ENCODE measurements at regions not wholly inside any gene's neighbourhood (a gene's known extent, or its start where the extent isn't known, plus 50 kb on each side); places are given as distances from the start of the nearest gene placed in this dataset.

GRCh38 chr18:37694516-37694915, 128.9 kb upstream of the CELF4 start:
- DNase-seq (ENCODE audit: low read depth in 2 of 2), result no peak

DNA sequence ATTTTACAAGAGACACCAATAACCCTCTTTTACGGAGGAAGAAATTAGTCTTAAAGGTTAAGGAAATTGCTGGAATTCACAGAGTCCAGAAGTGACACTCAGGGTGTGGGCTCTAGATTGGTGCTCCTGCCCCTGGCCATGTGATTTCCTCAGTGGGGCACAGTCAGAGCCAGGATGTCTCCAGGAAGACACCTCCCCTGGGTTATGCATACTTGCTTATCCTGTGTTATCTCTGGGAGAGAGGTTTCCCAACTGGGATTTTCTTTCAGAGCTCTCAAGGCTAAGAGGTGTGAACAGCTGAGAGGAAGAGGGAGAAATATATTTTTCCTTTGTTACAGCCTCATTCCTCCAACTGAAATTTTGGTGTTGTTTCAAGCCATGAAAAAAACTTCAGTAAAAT, 125.6 kb upstream of the CELF4 start:
- no peak for DNase-seq (ENCODE audit: low read depth in 2 of 2)

DNA sequence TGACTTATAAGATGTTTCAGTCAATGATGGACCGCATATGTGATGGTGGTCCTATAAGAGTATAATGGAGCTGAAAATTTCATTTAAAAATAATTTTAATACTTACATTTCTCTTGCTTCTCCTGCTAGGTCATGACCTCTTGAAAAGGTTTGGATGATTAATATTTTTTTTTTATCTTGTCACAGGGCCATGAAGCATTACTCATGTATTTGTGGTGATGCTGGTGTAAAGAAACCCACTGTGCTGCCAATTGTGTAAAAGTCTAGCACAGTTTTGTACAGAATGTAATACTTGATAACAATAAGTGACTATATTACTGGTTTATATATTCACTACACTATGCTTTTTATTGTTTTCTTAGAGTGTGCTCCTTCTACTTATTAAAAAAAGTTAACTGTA, 124.2 kb upstream of the CELF4 start:
- DNase-seq (ENCODE audit: low read depth in 2 of 2), result no peak

DNA sequence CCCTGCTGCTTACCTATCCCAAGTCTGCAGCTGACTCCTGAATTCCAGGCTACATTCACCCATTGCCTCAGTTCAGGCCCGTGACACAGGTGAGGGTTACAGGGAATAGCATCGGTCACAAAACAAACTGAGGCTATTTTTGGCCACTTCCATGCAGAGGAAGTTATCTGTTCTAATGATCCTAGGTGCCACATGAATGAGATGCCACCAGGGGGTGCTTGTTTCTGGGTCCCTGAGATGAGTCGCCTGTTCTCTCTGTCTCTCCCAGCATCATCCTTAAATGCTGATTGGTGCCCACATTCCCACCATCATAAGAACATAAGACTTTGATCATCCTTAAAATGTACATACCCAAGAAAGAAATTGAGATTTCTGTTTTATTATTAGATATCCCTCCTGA, 119.0 kb upstream of the CELF4 start:
- no peak for DNase-seq (ENCODE audit: low read depth in 2 of 2)

DNA sequence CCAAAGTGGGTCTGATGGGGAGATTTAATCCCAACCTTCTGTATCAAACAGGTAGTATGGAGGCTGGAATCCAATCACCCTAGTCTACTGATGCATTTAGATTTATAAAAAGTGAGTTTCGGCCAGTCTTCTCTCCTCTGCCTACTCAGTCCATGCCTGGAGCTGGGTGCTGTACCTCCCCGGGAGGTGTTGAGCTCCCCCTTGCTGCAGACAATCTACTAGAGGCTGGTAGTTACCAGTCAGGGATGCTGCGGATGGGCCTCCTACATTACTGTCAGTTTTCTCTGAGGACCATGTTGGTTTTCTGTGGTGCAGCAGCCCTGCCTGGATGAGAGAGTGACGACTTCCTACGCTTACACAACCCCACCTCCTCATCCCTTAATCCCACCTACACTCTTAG, 118.6 kb upstream of the CELF4 start:
- no peak for DNase-seq (ENCODE audit: low read depth in 2 of 2)

GRCh38 chr18:37680911-37681310, 115.3 kb upstream of the CELF4 start:
- DNase-seq (ENCODE audit: low read depth in 2 of 2), result no peak

- DNase-seq (ENCODE audit: low read depth in 2 of 2), result no peak
Measured at GRCh38 chr18:37676276-37676675, 110.7 kb upstream of the CELF4 start.

DNA sequence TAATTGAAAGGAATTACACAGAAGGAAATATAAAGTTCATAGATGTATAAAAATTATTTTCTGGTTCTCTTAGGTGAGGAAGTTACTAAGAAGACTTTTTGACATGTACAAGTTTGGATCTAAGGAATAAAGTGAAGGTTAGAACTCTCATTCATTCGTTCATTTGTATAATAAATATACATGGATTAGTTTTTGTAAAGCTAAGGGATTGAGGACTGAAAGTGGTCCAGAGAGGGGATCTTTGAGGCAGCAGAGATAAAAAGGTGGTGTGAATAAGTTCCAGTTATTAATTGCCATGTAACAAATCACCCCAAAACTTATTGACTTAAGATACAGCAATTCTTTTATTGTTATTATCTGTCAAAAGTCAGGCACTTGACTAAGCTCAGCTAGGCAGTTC, 110.1 kb upstream of the CELF4 start:
- DNase-seq (ENCODE audit: low read depth in 2 of 2), result no peak

DNA sequence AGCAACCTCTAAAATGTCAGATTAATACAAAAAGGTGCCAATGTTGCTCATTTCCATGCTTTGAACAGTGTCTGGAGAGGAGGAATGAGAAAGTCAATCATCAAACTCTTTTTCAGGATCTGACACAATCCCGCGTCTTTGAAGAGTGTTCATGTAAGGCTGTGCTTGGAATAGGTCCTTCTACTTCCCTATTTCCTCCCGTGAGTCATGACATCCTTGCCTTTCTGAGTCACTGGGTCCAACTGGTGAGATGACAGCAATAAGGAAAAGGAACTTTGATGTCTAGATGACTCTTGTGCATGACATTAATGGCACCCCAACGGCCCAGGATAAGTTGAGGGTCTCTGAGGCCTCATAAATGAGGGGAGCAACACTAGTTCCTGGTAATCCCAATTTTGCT, 109.0 kb upstream of the CELF4 start:
- no peak for DNase-seq (ENCODE audit: low read depth in 2 of 2)

DNA sequence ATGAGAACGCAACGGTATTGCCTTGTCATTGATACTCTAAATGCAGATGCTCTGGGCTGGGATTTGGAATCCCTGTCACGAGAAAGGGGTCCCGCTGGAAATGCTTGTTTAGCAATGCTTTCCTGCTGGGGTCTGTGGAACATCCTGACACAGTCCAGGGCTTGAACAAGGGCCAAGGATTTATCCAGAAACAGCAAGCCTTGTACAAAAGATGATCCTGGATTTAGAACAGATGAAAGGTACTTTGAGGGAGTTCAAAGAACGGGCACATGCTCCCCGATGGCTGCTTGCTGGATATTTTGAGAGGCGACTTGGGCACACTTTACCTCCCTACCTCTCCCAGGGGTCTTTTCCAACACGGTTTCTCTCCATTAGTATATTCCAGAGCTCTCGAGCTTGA, 108.1 kb upstream of the CELF4 start:
- DNase-seq (ENCODE audit: low read depth in 2 of 2), result no peak

DNA sequence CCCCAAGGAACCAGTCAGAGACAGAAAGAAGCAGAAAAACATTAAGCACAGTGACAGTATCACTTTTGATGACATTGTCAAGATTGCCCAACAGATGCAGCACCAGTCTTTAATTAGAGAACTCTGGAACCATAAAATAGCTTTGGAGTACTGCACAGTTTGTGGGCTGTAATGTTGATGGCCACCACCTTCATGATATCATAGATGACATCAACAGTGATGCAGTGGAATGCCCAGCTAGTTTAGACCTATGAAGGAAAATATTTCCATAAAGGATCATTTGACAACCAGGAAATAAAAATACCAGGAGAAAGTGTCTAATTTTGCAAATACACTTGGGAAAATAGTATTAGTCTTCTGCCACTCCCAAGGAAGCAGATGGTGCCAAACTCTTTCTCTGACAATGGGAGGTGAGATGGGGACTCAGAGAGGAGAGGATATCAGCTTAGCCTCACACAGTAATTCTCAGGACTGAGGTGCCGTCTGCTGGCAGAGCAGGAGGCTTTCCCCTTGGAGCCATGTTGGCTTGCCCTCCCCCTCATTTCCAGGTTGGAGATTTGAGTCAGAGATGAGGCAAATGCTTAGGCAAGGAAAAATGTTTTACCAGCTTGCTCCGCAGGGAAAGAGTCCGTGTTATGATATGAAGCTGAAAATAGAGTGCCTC, 107.5 kb upstream of the CELF4 start:
- no peak for DNase-seq (ENCODE audit: low read depth in 2 of 2)

DNA sequence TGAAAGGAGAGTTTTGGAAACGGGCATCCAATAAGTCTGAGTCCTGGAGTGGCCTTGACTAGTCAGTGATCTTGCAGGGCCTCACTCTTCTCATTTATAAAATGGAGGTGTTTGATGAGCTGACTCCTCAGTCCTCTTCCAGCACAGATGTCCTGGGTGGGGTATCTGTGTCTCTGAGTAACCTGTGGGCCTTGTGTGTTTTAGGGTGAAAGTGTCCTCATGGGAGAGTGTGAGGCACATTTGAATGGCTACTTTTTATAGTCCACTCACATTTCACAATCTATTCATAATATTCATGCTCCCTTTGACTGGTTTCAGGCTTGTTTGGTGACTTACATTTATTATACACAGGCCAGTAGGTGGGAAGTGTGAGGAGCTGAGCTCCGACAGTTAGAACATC, 106.4 kb upstream of the CELF4 start:
- DNase-seq (ENCODE audit: low read depth in 2 of 2), result no peak

GRCh38 chr18:37671530-37671929, 105.9 kb upstream of the CELF4 start:
- DNase-seq (ENCODE audit: low read depth in 2 of 2), result no peak

- DNase-seq (ENCODE audit: low read depth in 2 of 2), result no peak
Measured at GRCh38 chr18:37671119-37671518, 105.5 kb upstream of the CELF4 start.

- no peak for DNase-seq (ENCODE audit: low read depth in 2 of 2)
Measured at GRCh38 chr18:37669991-37670534, 104.5 kb upstream of the CELF4 start.

- DNase-seq (ENCODE audit: low read depth in 2 of 2), result no peak
Measured at GRCh38 chr18:37668971-37669747, 103.6 kb upstream of the CELF4 start.

- no peak for DNase-seq (ENCODE audit: low read depth in 2 of 2)
Measured at GRCh38 chr18:37667836-37668235, 102.2 kb upstream of the CELF4 start.

DNA sequence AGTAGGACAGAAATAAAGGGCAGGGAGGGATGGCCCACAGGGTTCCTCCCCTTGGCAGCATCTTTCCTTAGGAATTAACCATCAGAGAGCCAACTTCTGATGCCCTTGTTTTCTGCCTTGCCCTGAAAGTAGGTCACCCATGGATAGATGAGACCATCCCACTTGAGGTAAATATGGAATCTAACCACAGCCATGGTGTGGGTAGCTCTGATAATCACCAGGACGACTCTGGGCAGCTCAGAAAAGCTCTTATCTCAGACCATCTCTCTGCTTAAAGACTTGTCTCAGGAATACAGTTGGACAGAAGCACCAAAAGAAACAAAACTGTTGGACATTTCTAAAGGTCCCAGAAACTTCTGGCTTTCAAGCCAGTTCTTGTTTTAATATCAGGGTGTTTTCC, 101.4 kb upstream of the CELF4 start:
- no peak for DNase-seq (ENCODE audit: low read depth in 2 of 2)

- no peak for DNase-seq (ENCODE audit: low read depth in 2 of 2)
Measured at GRCh38 chr18:37666451-37666850, 100.9 kb upstream of the CELF4 start.

DNA sequence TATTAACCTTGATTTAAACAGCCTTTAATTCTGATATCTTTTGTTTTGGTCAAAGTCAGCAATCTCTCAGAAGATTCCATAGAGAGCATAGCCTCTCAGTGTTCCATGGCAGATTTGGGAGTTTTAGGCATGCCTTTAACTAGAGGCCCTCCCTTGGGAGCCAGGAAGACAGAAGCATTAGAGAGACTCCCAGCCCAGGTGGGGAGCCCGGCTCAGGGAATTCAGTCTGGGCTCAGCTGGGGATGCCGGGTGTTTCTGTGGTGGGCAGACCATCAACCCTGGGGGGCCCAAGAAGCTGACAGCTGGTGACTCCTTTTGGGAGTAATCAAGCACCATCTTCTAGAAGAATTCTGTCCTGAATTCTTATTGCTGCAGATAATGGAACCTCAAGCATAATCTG, 99.7 kb upstream of the CELF4 start:
- DNase-seq (ENCODE audit: low read depth in 2 of 2), result no peak

GRCh38 chr18:37663446-37663845, 97.8 kb upstream of the CELF4 start:
- DNase-seq (ENCODE audit: low read depth in 2 of 2), result no peak

DNA sequence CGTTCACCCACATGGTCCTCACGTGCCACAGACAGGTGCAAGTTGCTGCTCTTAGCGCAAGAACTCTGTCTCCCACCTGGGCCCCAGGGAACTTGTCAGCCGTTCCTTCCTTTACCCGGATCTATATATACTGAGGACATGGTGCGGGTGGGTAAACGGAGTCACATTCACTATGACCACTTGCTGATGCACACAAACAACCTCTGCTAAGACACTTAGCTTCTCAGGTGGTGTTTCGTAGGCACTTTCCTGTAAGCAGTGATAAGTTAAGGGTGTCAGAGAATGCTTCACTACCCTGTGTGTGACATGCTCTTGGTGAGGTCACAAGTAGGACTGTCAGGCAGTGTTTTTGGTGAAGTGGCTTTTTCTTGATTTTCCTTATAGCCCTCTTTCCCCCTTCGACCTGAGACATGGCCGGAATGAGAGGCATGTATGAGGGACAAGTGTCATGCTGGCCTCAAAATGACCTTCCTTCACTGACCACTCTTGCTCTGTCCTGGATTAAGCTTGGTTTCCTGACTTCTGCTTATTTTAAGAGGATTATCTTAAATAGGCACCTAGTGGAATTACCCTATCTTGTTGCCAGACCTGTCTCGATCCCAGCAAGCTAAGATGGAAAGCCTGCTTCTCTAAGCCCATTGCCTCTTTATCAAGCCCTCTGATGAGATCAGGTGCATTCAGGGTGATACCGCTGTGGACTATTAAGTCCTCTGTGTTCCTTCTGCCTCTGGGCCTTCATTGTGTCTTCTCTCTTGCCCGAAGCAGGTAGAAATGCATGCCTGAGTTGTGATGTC, 97.1 kb upstream of the CELF4 start:
- DNase-seq (ENCODE audit: low read depth in 2 of 2), result no peak

DNA sequence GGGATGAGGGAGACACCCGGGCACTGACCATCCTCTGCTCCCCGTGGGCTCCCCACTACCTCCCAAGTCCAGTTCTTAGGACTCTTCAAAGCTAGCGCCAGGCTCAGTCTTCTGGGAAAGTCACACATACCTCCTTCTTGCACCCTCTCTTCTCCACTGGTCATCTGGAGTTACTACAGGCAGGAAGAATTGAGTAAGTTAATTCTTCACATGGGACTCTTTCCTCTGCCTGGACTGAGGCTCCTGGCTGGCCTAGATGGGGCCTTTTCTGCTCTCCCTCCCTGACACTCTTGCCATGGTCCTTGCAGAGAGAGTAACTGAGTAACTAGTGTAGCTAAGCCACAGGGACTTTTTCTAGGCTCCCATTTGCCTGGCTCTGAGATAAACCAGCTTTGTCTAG, 96.5 kb upstream of the CELF4 start:
- DNase-seq (ENCODE audit: low read depth in 2 of 2), result no peak

Measured in stimulated activated CD4-positive, alpha-beta T cell treated with anti-CD3 and anti-CD28 coated beads, Interleukin-1b, Interleukin-23, amount 100 ng/mL, for 1 hour (primary cell).